HT-29 (cell line): ENCODE measurements at regions not wholly inside any gene's neighbourhood (a gene's known extent, or its start where the extent isn't known, plus 50 kb on each side); places are given as distances from the start of the nearest gene placed in this dataset.
A peak's percentile ranks its signal among the peaks of the same experiment; 100 is the strongest.

Source experiments
- DNase-seq: peaks from one replicate; pipeline ENCODE4 v3.0.0-alpha.2; 2015; ENCODE audit warnings: low spot score

DNA sequence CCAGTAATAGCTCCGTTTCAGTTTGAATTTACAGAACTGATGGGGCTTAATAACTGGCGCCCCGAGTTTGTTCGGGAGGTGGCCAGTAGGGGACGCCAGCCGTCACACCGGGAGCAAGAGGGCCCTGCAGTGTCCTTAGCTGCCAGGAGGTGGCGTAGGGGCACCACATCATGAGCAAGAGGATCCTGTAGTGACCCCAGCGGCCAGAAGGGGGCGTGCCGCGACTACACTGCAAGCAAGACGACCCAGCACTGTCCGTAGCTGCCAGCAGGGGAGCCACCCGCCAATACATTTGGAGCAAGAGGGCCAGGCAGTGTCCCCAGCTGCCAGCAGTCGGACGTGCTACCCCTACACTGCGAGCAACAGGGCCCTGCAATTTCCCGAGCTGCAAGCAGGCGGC, 663.7 kb upstream of the B3GAT1 start:
- DNase-seq = peak; percentile 55

DNA sequence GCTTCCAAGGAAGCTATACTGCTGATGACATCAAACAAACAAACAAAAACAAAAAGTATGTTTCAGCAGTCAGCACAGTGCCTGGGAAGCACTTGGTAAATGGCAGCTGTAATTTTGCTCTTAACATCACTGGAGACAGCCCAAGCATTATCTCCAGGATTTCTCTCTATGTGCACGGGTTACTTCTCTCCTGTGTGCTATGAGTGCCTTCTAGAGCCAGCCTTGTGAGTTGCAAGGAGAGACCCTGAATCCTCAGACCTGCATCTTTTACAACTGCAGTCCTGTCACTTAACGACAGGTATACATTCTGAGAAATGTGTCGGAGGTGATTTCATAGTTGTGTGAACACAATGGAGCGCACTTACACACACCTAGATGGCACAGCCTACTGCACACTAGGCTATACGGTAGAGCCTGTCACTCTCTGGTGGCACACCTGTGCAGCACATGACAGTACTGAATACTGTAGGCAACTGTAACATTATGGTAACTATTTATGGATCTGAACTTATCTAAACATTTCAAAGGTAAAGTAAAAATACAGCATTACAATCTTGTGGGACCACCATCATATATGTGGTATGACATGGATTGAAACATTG, 662.5 kb upstream of the B3GAT1 start:
- no peak for DNase-seq

DNA sequence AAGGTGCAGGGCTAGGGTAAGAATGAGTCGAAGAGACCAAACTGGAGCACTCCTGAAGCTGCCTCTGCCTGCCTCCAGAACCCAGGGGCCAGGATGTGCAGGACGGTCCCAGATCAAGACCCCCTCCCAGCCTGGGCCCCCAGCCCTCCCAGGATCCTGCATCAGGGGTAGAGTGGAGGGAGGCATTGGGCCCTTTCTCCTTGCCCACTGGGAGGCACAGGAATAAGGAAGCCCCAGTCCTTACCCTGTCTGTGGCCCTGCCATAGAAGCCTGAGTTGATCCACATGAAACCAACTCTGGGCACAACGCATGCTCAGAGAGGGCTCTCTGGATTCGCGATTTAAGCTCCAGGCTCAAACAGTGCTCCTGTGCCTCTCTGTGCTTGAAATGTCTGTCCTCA, 661.8 kb upstream of the B3GAT1 start:
- DNase-seq = no peak

DNA sequence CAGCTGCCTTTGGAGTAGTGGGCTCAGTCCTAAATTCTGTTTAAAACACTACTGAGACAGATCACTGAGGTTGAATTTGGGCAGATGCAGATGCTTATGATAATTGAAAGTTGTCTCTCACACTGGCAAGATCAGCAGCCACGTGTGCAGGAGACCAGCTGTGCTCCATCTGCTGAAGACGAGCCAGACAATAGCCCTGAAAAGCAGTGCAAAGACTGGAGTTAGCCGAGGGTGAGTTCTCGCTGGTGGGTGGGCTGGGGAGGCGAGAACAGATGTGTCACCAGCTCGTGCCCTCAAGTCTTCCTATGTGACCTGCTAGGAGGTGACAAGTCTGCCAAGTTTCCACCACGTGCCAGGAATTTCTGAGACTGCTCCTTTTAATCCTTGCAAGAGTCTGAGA, 661.3 kb upstream of the B3GAT1 start:
- DNase-seq = no peak

DNA sequence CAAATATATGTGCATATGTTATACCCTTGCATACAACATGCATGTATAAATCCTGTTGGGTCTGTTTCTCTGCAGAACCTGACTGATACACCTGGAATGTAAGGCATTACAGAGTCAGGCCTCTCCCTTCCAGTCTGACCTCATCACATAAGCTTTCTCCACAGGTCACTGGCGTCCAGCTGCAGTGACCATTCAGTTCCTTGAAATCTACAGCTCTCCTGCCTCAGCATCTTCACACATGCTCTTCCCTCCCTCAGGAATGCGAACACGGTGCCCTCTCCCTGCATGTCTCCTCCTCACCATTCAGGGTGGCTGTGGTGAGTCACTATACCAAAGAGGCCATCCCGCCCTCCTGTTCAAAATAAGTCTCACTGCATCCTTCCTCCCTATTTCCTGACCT, 657.8 kb upstream of the B3GAT1 start:
- no peak for DNase-seq

DNA sequence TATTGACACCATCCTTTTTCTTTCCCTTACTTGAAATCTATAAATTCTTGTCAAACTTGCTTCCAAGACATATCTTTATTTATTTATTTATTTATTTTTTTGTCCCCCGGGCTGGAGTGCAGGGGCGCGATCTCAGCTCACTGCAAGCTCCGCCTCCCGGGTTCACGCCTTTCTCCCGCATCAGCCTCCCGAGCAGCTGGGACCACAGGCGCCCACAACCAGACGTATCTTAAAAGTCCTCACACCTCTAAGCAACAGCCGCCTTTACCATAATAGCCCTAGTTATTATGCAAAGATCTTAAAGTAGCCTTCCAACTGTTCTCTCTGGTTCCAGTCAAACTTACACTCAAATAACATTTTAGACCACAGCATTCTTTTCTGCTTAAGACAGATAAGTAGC, 657.0 kb upstream of the B3GAT1 start:
- DNase-seq = no peak

DNA sequence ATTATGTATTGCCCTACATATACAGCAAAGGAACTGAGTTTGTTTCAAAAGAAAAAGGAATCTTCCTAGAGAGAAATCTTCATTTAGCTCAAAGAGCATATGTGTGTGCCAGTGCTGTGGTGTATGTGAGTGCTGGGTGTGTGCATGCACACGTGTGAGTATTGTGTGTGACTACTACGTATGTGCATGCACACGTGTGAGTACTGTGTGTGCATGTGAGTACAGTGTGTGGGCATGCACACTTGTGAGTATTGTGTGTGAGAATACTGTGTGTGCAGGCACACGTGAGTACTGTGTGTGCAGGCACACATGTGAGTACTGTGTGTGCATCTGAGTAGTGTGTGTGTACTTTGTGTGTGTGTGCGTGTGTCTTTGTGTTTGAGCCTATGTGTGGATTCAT, 651.0 kb upstream of the B3GAT1 start:
- DNase-seq = no peak

DNA sequence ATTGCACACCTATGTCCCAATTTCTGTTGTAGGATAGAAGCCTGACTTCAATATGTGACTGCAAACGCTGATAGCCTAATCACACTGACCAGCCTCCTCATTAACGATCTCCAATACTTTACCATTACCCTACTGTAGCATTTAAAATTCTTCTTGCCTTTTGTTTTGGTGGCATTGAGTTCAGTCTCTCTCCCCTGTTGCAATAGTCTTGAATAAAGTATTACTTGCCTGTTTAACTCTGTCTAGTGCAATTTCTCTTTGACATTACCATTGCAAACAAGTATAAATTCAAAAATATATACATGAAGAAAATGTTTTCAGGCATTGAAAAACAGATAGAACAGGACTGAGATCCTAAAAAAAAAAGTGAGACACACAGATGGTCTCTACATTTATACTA, 649.1 kb upstream of the B3GAT1 start:
- DNase-seq = no peak

DNA sequence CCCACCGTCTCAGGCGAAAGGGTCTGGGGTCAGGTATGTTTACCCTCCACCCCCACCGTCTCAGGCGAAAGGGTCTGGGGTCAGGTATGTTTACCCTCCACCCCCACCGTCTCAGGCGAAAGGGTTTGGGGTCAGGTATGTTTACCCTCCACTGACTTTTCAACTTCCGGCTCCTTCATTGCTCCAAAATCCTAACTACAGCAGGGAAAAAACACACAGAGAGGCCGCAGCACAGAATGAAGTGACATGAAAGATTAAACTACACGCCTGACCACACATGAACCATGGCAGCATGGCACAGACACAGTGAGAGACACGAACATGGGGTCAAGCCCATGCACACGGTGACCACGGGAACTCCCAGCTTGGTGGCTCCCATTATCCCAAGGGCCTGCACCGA, 634.9 kb upstream of the B3GAT1 start:
- DNase-seq = no peak

DNA sequence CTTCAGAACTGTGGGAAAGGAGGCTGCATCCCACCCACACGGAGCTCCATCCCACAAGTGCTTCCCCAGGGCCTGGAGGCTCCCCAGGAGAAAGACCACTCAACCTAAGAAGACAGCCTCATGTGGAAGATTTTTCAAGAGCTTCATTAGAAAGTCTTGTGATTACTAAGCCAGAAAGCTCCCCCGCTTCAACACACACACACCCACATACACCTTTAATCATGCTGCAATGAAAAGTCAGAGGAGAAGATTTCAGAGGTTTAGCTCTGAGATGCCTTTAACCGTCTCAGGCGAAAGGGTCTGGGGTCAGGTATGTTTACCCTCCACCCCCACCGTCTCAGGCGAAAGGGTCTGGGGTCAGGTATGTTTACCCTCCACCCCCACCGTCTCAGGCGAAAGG, 634.5 kb upstream of the B3GAT1 start:
- DNase-seq = no peak

DNA sequence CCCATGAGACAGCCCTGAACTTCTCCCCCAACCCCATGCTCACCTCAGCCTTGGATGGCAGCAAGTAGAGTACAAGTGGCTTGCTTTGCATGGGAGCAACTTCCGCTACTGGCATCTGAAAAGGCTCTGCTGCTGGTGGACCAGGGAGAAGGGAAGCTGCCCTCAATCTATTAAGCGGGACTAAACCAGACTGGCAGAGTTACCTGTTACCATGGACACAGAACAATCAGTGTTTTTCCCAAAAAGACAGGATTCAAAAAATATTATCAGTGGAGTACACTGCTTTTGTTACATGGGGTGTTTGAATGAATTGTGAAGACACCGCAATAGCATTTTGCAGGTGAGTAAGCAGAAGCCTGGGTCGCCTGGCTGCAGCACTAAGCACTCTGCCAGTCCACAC, 631.4 kb upstream of the B3GAT1 start:
- no peak for DNase-seq

DNA sequence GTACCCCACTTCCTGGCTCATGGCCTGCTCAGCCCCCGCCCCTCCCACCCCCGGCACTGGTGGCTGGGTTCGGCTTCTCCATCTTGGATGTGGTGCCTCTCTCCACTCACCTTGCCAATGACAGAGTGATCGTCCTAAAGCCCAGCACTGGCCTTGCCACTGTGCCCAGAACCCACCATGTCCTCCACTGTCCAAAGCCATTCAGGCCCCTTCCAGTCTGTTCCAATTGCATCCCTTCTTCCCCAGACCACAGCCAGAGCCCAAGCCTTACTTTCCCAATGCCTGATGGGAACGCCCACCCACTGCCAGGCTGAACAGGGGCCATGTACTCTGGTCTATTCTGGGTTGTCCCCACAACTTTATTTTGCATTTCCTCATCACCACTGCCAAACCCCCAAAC, 625.8 kb upstream of the B3GAT1 start:
- no peak for DNase-seq

DNA sequence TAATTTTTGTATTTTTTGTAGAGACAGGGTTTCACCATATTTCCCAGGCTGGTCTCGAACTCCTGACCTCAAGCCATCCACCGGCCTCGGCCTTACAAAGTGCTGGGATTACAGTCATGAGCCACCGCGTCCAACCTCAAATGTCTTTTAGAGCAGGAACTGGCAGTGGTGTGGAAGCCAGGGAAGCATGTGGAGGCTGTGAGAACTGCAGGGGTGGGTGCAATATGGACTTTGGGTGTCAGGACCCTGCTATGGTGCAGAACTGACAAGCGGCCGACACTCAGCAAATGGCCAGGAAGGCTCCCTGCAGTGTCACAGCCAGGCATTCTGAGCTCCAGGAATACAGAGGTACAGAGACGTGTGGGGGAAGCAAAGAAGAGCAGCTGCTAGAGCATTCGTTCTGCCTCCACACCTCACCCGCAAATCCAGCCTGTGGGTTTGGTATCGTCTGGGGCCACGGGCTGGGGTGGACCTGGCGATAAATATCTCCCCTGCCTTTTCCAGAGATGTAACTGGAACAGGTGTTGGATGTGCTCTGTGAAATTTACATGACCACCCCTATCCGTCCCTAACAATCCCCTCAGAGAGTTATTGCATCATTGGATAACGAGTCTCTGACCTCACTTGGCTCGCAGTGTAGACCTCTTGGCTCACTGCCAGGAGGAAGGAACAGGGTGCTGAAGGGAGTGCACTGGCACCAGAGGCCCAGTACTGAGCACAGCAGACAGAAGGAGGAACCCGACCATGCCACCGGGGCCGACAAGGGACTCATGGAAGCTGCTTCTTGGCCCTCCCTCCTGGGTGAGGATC, 624.7 kb upstream of the B3GAT1 start:
- no peak for DNase-seq

DNA sequence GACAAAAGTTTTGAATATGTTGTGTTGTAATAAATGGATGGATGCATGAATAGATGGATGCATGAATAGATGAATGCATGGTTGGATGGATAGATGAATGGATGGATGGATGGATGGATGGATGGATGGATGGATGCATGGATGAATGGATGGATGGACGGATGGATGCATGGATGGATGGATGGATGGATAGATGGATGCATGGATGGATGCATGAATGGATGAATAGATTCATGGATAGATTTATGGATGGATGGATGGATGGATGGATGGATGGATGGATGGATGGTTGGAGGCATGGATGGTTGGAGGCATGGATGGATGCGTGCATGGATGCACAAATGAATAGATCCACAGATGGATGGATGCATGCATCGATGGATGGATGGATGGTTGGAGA, 623.2 kb upstream of the B3GAT1 start:
- no peak for DNase-seq

DNA sequence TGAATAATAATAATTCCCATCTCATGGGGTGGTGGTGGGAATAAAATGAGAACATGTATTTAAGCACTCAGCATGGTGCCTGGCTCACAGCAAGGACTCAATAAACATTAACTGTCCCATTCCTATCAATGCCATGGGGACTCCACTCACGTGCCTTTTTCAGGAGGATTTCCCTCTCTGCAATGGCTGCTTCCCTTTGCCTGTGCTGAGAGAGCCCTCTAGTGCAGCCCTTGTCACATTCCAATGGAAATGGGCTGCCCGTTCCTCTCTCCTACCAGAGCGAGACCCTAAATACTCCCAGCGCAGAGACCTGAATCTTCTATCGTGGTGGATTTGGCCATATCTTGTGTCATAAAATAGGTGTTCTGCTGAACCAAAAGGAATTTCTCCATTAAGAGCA, 621.5 kb upstream of the B3GAT1 start:
- no peak for DNase-seq

DNA sequence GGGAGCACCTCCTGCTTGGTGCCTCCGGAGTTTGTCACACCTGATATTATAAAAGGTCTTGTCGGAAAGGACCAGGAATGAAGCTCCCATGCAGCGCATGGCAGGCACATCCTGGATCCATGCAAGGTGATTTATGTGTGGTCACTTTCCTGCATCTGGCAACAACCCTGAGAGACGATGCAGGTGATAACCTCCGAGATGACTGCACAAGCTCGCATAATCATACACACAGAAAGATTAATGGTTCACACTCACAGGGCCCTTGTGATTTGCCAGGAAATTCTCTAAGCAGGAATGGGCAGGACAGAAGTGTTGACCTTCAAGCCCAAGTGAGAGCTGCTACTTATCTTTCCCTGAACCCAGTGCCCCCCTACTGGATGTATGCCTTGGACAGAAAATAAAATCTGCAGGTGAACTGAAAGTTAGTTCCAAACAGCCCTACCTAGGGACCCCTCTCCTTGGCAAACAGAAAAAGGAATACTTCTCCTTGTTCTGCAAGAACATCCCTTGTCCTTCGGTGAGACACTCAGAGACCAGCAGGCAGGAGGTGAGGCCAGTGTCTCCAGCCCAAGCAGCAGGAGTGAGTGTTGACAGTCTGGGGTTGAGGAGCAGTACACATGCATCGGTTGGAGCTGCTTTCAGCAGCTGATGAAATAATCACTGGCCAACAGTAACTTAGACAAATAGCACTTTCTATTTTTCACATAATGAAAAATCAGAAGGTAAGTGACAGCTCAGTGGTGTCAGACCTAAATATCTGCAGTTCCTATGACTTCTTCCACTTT, 619.4 kb upstream of the B3GAT1 start:
- no peak for DNase-seq

DNA sequence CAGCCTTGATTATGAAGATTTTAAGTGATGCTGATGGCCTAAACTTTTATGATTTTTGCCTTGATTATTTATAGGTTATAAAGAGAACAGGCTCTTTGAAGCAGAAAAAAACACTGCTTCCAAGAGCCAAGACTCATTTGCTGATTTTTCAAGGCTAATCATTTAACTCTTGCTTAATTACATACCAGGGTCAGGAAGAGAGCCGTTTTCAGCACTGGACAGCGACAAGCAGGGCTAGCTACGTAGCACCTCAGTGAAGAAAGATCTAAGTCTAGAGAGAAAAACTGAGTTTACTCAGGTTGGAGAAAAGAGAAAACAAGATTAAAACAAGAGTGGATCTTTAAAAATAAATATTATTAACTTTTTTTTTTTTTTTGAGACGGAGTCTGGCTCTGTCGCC, 615.4 kb upstream of the B3GAT1 start:
- peak; percentile 54 for DNase-seq

DNA sequence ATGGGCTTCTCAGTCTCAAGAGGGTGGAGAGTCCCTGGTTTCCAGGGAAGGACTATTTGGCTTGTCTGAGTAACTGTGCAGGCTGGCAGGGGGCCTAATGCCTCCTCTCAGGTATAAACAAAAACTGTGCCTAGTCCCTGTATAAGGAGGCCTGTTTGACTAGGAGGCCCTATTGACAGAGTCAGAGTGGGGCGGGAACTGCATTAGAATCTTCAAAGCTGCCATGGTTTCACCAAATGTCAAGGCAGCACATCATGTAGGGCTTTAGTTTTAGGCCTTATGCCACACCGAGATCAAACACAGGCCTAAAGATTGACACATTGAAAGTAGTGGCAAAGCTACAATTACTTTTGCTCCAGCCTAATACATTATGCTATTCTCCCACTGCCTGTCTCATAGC, 611.5 kb upstream of the B3GAT1 start:
- no peak for DNase-seq

DNA sequence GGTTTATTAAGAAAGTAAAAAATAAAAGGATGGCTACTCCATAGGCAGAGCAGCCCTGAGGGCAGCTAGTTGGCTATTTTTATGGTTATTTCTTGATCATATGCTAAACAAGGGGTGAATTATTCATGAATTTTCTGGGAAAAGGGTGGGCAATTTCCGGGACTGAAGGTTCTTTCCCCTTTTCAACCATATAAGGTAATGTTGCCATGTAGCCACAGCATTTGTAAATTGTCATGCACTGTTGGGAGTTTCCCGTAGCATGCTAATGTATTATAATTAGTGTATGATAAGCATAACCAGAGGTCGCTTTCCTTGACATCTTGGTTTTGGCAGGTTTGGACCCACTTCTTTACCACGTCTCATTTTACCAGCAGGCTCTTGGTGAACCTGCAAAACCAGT, 610.4 kb upstream of the B3GAT1 start:
- no peak for DNase-seq

DNA sequence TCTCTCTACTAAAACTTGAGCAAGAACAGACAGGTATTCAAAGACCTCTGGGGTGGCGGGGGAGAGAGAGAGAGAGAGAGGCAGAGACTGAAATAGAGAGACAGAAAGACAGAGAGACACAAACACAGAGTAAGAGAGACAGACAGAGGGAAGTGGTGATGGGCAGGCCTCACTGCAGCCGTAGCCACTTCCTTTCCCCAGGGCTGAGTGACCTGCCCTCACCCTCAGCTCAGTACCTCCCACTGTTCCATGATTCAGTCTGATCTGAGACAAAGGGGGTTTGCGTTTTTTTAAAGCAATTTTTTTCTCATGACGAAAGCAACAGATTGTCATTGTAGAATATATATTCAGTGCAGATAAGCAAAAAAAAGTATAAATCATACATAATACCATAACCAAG, 607.9 kb upstream of the B3GAT1 start:
- no peak for DNase-seq

DNA sequence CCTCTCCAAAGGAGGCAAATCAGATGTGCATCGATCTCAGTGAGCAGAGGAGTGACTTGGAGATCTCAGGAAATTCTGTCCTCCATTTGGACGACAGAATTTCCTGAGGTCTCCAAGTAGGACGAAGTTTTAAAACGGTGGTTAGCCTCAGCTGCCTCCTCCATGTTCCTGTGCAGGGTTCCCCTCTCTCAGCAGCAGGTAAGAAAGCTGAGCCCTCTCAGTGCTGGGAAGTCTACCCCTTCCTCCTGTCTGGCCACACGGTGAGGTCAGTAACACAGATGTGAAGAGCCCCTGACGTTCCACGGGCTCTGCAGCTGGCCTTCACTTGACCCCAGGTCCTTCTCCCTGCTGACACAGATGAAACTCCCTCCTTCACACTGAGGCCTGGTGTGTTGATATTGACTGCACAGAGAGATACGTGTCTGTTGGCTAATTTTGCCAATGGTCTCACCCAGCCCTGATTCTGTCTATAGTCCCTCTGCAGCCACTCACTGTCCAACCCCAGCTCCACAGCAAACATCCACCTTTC, 607.4 kb upstream of the B3GAT1 start:
- no peak for DNase-seq

DNA sequence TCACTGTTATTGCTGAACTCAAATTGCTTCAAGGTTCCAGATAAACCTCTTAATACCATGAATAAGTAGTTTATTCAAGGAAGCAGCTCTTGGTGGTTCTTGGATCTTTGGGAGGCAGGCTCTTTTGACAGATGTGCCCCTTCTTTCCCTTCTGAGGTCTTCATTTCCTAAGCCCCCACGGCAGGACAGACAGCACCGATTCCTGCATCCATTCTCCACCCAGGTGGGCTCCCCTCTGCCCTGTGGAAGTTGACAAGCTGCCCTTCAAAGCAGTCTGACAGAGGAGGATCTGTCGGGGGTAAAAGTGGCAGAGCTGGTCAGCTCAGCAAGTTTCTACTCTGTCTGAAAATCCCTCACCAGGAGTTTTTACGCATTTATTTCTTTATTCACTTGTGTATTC, 605.3 kb upstream of the B3GAT1 start:
- no peak for DNase-seq

DNA sequence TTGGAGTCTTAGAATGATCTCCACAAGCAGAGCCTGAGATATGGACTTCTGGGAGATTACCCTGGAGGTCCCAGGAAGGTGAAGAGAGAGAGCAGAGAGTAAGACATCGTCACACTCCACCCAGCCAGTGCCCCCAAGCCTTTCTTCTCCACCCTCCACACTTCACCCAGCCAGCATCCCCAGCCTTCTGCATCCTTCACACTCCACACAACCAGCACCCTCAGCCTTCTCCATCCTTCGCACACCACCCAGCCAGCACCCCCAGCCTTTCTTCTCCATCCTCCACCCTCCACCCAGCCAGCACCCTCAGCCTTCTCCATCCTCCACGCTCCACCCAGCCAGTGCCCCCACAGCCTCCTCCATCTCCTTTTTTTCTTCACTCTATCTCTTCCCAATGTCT, 603.9 kb upstream of the B3GAT1 start:
- DNase-seq = no peak
